GM12878 (cell line): ENCODE measurements at regions not wholly inside any gene's neighbourhood (a gene's known extent, or its start where the extent isn't known, plus 50 kb on each side); places are given as distances from the start of the nearest gene placed in this dataset.

Experiments
- EZH2 ChIP-seq: IDR thresholded peaks from 2 replicates; pipeline ENCODE4 v1.6.1; 2012; ENCODE audit warnings: low read depth, mild to moderate bottlenecking, control low read depth, inconsistent platforms, low read length, borderline replicate concordance; ENCODE audit not compliant: control insufficient read depth
- POLR2AphosphoS2 ChIP-seq: IDR thresholded peaks from 2 replicates; pipeline ENCODE4 v1.6.1; 2011; ENCODE audit warnings: low read depth, mild to moderate bottlenecking, low read length, improper control_type of control experiment, moderate library complexity
- POLR2AphosphoS5 ChIP-seq: IDR thresholded peaks from 2 replicates; pipeline ENCODE4 v1.6.1; 2011; ENCODE audit warnings: mild to moderate bottlenecking, low read length, inconsistent platforms
- SIN3A ChIP-seq: IDR thresholded peaks from 2 replicates; pipeline ENCODE4 v1.6.1; 2012; ENCODE audit warnings: low read depth, low read length, improper control_type of control experiment
- SP1 ChIP-seq: IDR thresholded peaks from one replicate; pipeline ENCODE4 v1.6.1; 2011; ENCODE audit warnings: low read depth, low read length
- ZZZ3 ChIP-seq: IDR thresholded peaks from 2 replicates; pipeline ENCODE4 v1.6.1; 2011; ENCODE audit warnings: low read depth; ENCODE audit not compliant: control insufficient read depth, insufficient read length
- TF ChIP-seq, protein P1 (sequence below), 3 experiments: IDR thresholded peaks in 2 of 3; conservative IDR thresholded peaks in 1 of 3; 2 replicates each; pipeline ENCODE4 v1.5.1; 2011; ENCODE audit warnings: low read depth in 3 of 3, low read length in 3 of 3, mild to moderate bottlenecking in 3 of 3, control low read depth in 2 of 3, moderate library complexity in 2 of 3, inconsistent platforms in 1 of 3, mixed read lengths in 1 of 3; ENCODE audit not compliant: control insufficient read depth in 2 of 3, insufficient read depth in 1 of 3; ENCODE audit errors: extremely low read depth in 1 of 3
- TF ChIP-seq, protein P2 (sequence below): IDR thresholded peaks from 2 replicates; pipeline ENCODE4 v1.6.1; 2011; ENCODE audit warnings: borderline replicate concordance, low read depth, mild to moderate bottlenecking, moderate library complexity, mixed read lengths, low read length; ENCODE audit not compliant: insufficient read depth; ENCODE audit errors: extremely low read length
- TF ChIP-seq, protein P3 (sequence below): IDR thresholded peaks from 2 replicates; pipeline ENCODE4 v1.6.1; 2012; ENCODE audit warnings: low read length, inconsistent platforms
- TF ChIP-seq, protein P4 (sequence below): IDR thresholded peaks from 2 replicates; pipeline ENCODE4 v1.6.1; 2011; ENCODE audit warnings: borderline replicate concordance, low read depth, mild to moderate bottlenecking, moderate library complexity, low read length; ENCODE audit not compliant: insufficient read depth, poor library complexity, severe bottlenecking

DNA sequence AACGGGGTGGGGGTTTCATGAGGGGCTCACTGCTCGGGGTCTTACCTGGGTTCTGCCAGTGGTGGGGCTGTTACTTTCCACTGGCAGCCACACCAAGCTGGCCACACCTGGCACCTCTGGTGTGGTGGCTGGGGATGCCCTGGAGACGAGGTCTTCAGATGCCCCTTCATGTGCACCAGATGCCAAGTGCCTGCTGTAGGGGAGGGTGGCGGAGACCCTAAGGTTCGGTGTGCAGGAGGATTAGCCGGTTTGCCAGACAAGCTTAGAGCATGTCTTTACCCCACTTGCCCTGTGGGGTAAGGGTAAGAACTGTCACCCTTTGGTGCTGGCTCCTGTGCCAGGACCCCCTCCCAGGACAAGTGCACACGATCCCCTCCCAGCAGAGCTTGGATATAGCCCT lies 188.3 kb downstream of the TJP1 start:
- TF ChIP-seq SP1 (no peak), ZZZ3 (no peak), SIN3A (no peak), POLR2AphosphoS5 (no peak), EZH2 (no peak), POLR2AphosphoS2 (no peak)
- TF ChIP-seq, protein P1, sequence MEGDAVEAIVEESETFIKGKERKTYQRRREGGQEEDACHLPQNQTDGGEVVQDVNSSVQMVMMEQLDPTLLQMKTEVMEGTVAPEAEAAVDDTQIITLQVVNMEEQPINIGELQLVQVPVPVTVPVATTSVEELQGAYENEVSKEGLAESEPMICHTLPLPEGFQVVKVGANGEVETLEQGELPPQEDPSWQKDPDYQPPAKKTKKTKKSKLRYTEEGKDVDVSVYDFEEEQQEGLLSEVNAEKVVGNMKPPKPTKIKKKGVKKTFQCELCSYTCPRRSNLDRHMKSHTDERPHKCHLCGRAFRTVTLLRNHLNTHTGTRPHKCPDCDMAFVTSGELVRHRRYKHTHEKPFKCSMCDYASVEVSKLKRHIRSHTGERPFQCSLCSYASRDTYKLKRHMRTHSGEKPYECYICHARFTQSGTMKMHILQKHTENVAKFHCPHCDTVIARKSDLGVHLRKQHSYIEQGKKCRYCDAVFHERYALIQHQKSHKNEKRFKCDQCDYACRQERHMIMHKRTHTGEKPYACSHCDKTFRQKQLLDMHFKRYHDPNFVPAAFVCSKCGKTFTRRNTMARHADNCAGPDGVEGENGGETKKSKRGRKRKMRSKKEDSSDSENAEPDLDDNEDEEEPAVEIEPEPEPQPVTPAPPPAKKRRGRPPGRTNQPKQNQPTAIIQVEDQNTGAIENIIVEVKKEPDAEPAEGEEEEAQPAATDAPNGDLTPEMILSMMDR (IDR thresholded peaks at IDR 0.05 in 2 of 3, conservative IDR thresholded peaks at IDR 0.05 in 1 of 3; ENCODE audit: control insufficient read depth in 2 of 3, extremely low read depth in 1 of 3, insufficient read depth in 1 of 3, low read depth in 3 of 3, low read length in 3 of 3) = no peak
- TF ChIP-seq, protein P2, sequence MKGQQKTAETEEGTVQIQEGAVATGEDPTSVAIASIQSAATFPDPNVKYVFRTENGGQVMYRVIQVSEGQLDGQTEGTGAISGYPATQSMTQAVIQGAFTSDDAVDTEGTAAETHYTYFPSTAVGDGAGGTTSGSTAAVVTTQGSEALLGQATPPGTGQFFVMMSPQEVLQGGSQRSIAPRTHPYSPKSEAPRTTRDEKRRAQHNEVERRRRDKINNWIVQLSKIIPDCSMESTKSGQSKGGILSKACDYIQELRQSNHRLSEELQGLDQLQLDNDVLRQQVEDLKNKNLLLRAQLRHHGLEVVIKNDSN = no peak
- TF ChIP-seq, protein P3, sequence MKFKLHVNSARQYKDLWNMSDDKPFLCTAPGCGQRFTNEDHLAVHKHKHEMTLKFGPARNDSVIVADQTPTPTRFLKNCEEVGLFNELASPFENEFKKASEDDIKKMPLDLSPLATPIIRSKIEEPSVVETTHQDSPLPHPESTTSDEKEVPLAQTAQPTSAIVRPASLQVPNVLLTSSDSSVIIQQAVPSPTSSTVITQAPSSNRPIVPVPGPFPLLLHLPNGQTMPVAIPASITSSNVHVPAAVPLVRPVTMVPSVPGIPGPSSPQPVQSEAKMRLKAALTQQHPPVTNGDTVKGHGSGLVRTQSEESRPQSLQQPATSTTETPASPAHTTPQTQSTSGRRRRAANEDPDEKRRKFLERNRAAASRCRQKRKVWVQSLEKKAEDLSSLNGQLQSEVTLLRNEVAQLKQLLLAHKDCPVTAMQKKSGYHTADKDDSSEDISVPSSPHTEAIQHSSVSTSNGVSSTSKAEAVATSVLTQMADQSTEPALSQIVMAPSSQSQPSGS = no peak
- TF ChIP-seq, protein P4, sequence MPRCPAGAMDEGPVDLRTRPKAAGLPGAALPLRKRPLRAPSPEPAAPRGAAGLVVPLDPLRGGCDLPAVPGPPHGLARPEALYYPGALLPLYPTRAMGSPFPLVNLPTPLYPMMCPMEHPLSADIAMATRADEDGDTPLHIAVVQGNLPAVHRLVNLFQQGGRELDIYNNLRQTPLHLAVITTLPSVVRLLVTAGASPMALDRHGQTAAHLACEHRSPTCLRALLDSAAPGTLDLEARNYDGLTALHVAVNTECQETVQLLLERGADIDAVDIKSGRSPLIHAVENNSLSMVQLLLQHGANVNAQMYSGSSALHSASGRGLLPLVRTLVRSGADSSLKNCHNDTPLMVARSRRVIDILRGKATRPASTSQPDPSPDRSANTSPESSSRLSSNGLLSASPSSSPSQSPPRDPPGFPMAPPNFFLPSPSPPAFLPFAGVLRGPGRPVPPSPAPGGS = no peak
